B cell (primary cell): ENCODE measurements at regions not wholly inside any gene's neighbourhood (a gene's known extent, or its start where the extent isn't known, plus 50 kb on each side); places are given as distances from the start of the nearest gene placed in this dataset.

ENCODE experiments used
- ATAC-seq: fragments of 200-7000 bp; cut with Tn5 transposase; one replicate; pipeline ENCODE4 v1.10.0; 2021; ENCODE audit warnings: low read depth, mild to moderate bottlenecking, moderate number of reproducible peaks, moderate library complexity
- CTCF ChIA-PET: fragments of 350-600 bp; sonication (Branson Sonifier 250); formaldehyde crosslinking; loops from one replicate; lab custom pipeline; 2021; ENCODE audit warnings: antibody characterized with exemption, inconsistent platforms; lab: Charles Lee
- POLR2A ChIA-PET: fragments of 350-600 bp; sonication (Branson Sonifier 250); formaldehyde crosslinking; loops from one replicate; lab custom pipeline; 2021; ENCODE audit warnings: antibody characterized with exemption; lab: Charles Lee
- DNase-seq: peaks from one replicate; pipeline ENCODE4 v3.0.0; 2013
- H2AFZ ChIP-seq: 2 replicates; pipeline ENCODE4 v1.6.1; 2012; ENCODE audit warnings: mild to moderate bottlenecking, low read depth, low read length; ENCODE audit not compliant: insufficient read depth, poor library complexity, severe bottlenecking
- H3K27ac ChIP-seq, 2 donors: 1 replicate in 1 of 2; 2 replicates in 1 of 2; pipeline ENCODE4 v1.5.1; 2012 to 2013; ENCODE audit warnings: low read length in 2 of 2, mild to moderate bottlenecking in 2 of 2, moderate library complexity in 1 of 2
- H3K27me3 ChIP-seq, 4 experiments: fragments of 200-600 bp in 1 of 4; sonication (generic) in 1 of 4; replicated peaks in 1 of 4; 1 replicate in 2 of 4; 2 replicates in 2 of 4; pipeline versions ENCODE4 v1.6.1 to v1.7.0; 2013 to 2016; ENCODE audit warnings: low read length in 3 of 4, mild to moderate bottlenecking in 2 of 4, mixed read lengths in 1 of 4, moderate library complexity in 1 of 4; ENCODE audit not compliant: insufficient read depth in 4 of 4, control insufficient read depth in 3 of 4; ENCODE audit errors: control extremely low read depth in 1 of 4
- H3K36me3 ChIP-seq, 2 experiments: replicated peaks in 1 of 2; 1 replicate in 1 of 2; 2 replicates in 1 of 2; pipeline versions ENCODE4 v1.6.1 to v1.7.1; 2013; ENCODE audit warnings: low read length in 1 of 2; ENCODE audit not compliant: insufficient read depth in 2 of 2, control insufficient read depth in 1 of 2; ENCODE audit errors: control extremely low read depth in 1 of 2, extremely low read depth in 1 of 2
- H3K4me1 ChIP-seq, 2 donors: fragments of 200-600 bp in 1 of 2; sonication (generic) in 1 of 2; 1 replicate in 1 of 2; 2 replicates in 1 of 2; pipeline versions ENCODE4 v1.5.1 to v1.6.1; 2013 to 2017; ENCODE audit warnings: low read length in 2 of 2; ENCODE audit not compliant: control insufficient read depth in 2 of 2, insufficient read depth in 2 of 2
- H3K4me2 ChIP-seq: replicated peaks from 2 replicates; pipeline ENCODE3; 2012; ENCODE audit warnings: mild to moderate bottlenecking, low read depth, low read length; ENCODE audit not compliant: poor library complexity, severe bottlenecking
- H3K4me3 ChIP-seq, 5 experiments: fragments of 200-600 bp in 1 of 5; sonication (generic) in 1 of 5; 1 replicate in 3 of 5; 2 replicates in 2 of 5; pipeline versions ENCODE4 v1.5.1 to v1.7.0; 2011 to 2016; ENCODE audit warnings: low read length in 4 of 5, mild to moderate bottlenecking in 4 of 5, low read depth in 2 of 5, control low read depth in 1 of 5, moderate library complexity in 1 of 5; ENCODE audit not compliant: insufficient read depth in 1 of 5; ENCODE audit errors: control extremely low read depth in 1 of 5, extremely low read depth in 1 of 5
- H3K79me2 ChIP-seq: fragments of 200-600 bp; sonication (generic); one replicate; pipeline ENCODE4 v1.6.0; 2016; ENCODE audit warnings: low read length; ENCODE audit not compliant: control insufficient read depth, insufficient read depth
- H3K9ac ChIP-seq: fragments of 200-600 bp; sonication (generic); 2 replicates; pipeline ENCODE4 v1.6.1; 2017; ENCODE audit warnings: mild to moderate bottlenecking, low read length, moderate library complexity
- H3K9me3 ChIP-seq, 3 donors: one replicate each; pipeline versions ENCODE4 v1.6.1 to v1.7.1; 2013; ENCODE audit warnings: low read length in 2 of 3; ENCODE audit not compliant: control insufficient read depth in 2 of 3, insufficient read depth in 1 of 3; ENCODE audit errors: control extremely low read depth in 1 of 3
- H4K20me1 ChIP-seq: 2 replicates; pipeline ENCODE4 v1.6.0; 2012; ENCODE audit warnings: mild to moderate bottlenecking, low read length; ENCODE audit not compliant: insufficient read depth, control insufficient read depth, poor library complexity, severe bottlenecking
- H3K27ac Mint-ChIP-seq: one replicate; pipeline ENCODE4 v1.8.0; 2021; ENCODE audit warnings: mixed read lengths
- H3K27me3 Mint-ChIP-seq: one replicate; pipeline ENCODE4 v1.8.0; 2021; ENCODE audit warnings: mixed read lengths
- H3K4me1 Mint-ChIP-seq: one replicate; pipeline ENCODE4 v1.8.0; 2021; ENCODE audit warnings: mixed read lengths
- H3K4me3 Mint-ChIP-seq: one replicate; pipeline ENCODE4 v1.8.0; 2021; ENCODE audit warnings: mixed read lengths
- H3K9me3 Mint-ChIP-seq: one replicate; pipeline ENCODE4 v1.8.0; 2022; ENCODE audit warnings: mixed read lengths; ENCODE audit not compliant: insufficient read depth
- EZH2 ChIP-seq: IDR thresholded peaks from 2 replicates; pipeline ENCODE4 v1.6.1; 2012; ENCODE audit warnings: borderline replicate concordance, low read depth, mild to moderate bottlenecking, moderate library complexity, low read length; ENCODE audit not compliant: insufficient read depth, poor library complexity, severe bottlenecking
- WGBS: methylation state at CpG from one replicate; pipeline ENCODE4 v1.1.5; 2013; ENCODE audit warnings: missing lambda C conversion rate; ENCODE audit not compliant: insufficient coverage; 5-methylcytosine and 5-hydroxymethylcytosine counted together
- intact Hi-C: fragments of 100-400 bp; cut with micrococcal nuclease; formaldehyde crosslinking; loops from one replicate; pipeline ENCODE4 v1.10.0; 2022
- TF ChIP-seq, protein P1 (sequence below): fragments of 200-600 bp; IDR thresholded peaks from one replicate; pipeline ENCODE4 v1.8.0; 2022; ENCODE audit warnings: antibody characterized with exemption, mild to moderate bottlenecking

DNA sequence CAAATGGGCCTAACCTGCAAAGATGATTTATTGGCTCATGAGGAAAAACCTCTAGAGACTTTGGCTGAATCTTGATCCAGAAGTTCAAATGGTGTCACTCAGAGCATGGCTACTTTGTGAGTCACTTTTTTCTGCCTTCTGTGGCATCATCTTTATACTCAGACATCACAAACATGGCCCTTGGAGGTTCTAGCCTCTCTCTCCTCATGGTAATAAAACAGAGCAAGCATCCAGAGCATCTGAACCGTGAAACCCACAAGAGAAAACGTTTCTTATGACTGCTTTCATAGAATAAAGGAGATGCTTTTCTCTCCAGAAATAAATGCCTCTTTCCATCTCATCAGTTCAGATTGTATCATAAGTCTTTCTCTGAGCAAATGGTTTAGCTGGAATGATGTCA is 780.3 kb downstream of the KCTD16 start:
- POLR2A ChIA-PET, result no interaction called here
- H3K4me3 ChIP-seq, result no peak overlapping the region
- no peak overlapping the region for H3K4me2 ChIP-seq
- no peaks in the 10 kb centered on the region for H3K27me3 ChIP-seq
- no peaks in the 10 kb centered on the region for H3K4me1 ChIP-seq
- H3K4me3 Mint-ChIP-seq, result no peak overlapping the region
- H3K27ac ChIP-seq, result no peak overlapping the region
- intact Hi-C loops, result no loop called here
- no peaks in the 10 kb centered on the region for H4K20me1 ChIP-seq
- DNase-seq (no peak), ATAC-seq (no peak)
- CTCF ChIA-PET, result no interaction called here
- H2AFZ ChIP-seq, result no peak overlapping the region
- H3K9me3 Mint-ChIP-seq, result no peaks in the 10 kb centered on the region
- no peak overlapping the region for H3K9ac ChIP-seq
- no peaks in the 10 kb centered on the region for H3K27me3 Mint-ChIP-seq
- H3K9me3 ChIP-seq, result no peaks in the 10 kb centered on the region
- H3K4me1 Mint-ChIP-seq, result no peaks in the 10 kb centered on the region
- TF ChIP-seq, protein P1, sequence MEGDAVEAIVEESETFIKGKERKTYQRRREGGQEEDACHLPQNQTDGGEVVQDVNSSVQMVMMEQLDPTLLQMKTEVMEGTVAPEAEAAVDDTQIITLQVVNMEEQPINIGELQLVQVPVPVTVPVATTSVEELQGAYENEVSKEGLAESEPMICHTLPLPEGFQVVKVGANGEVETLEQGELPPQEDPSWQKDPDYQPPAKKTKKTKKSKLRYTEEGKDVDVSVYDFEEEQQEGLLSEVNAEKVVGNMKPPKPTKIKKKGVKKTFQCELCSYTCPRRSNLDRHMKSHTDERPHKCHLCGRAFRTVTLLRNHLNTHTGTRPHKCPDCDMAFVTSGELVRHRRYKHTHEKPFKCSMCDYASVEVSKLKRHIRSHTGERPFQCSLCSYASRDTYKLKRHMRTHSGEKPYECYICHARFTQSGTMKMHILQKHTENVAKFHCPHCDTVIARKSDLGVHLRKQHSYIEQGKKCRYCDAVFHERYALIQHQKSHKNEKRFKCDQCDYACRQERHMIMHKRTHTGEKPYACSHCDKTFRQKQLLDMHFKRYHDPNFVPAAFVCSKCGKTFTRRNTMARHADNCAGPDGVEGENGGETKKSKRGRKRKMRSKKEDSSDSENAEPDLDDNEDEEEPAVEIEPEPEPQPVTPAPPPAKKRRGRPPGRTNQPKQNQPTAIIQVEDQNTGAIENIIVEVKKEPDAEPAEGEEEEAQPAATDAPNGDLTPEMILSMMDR, result no peak
- no peak for TF ChIP-seq EZH2
- H3K36me3 ChIP-seq, result no peaks in the 10 kb centered on the region
- H3K79me2 ChIP-seq, result no peaks in the 10 kb centered on the region
- H3K27ac Mint-ChIP-seq, result no peak overlapping the region
- no CpG with 5 or more reads among the region's 2 CpGs for WGBS

DNA sequence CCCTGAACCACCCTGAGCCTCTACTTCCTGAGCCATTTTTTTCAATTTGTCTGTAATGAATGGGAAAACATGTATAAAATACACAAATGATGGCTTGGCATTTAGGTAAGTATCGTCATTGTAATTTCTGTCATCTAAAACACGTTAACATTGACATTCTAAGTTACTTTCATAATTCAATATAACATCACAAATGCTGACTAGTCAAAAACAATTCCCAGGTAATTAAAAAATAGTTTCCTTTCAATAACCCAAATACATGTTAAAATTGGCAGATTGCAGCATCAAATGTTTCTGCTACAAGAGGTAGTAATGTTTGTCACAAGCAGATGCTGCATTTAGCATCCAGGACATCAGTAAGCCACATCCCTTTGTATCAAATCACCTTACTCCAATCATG is 776.4 kb downstream of the KCTD16 start:
- Mint-ChIP-seq H3K4me3 (no peak overlapping the region), H3K9me3 (no peaks in the 10 kb centered on the region), H3K4me1 (no peaks in the 10 kb centered on the region), H3K27ac (no peak overlapping the region), H3K27me3 (no peaks in the 10 kb centered on the region)
- ATAC-seq, result no peak
- WGBS, result no CpG with 5 or more reads among the region's 2 CpGs
- Histone ChIP-seq H3K27me3 (no peaks in the 10 kb centered on the region), H3K9me3 (no peaks in the 10 kb centered on the region), H4K20me1 (no peaks in the 10 kb centered on the region), H3K36me3 (no peaks in the 10 kb centered on the region), H3K9ac (no peak overlapping the region), H3K27ac (no peak overlapping the region), H3K4me3 (no peak overlapping the region), H3K4me1 (no peaks in the 10 kb centered on the region), H3K79me2 (no peaks in the 10 kb centered on the region), H2AFZ (no peak overlapping the region), H3K4me2 (no peak overlapping the region)
- POLR2A ChIA-PET, result no interaction called here
- no peak for DNase-seq
- TF ChIP-seq EZH2, result no peak
- TF ChIP-seq, protein P1, result no peak
- intact Hi-C loops, result no loop called here
- CTCF ChIA-PET, result no interaction called here
